Activated CD8-positive, alpha-beta T cell treated with anti-CD3 and anti-CD28 coated beads, Interleukin-2, amount 10 ng/mL, durations not matched to agents 7 days and 5 days (primary cell): ENCODE measurements at regions not wholly inside any gene's neighbourhood (a gene's known extent, or its start where the extent isn't known, plus 50 kb on each side); places are given as distances from the start of the nearest gene placed in this dataset.

Source experiments
- ATAC-seq: fragments of 150-1000 bp; cut with Tn5 transposase; one replicate; pipeline ENCODE4 v1.10.0; 2021; ENCODE audit warnings: moderate library complexity
- CTCF ChIA-PET: fragments of 350-600 bp; sonication (Branson Sonifier 250); formaldehyde crosslinking; loops from one replicate; lab custom pipeline; 2021; ENCODE audit warnings: antibody characterized with exemption; lab: Charles Lee
- POLR2A ChIA-PET: fragments of 350-600 bp; sonication (Branson Sonifier 250); formaldehyde crosslinking; loops from one replicate; lab custom pipeline; 2021; ENCODE audit warnings: antibody characterized with exemption; lab: Charles Lee
- DNase-seq: peaks from one replicate; pipeline ENCODE4 v3.0.0-alpha.2; 2020
- H3K27ac Mint-ChIP-seq: one replicate; pipeline ENCODE4 v1.8.0; 2021; ENCODE audit warnings: mild to moderate bottlenecking, mixed read lengths
- H3K27me3 Mint-ChIP-seq: one replicate; pipeline ENCODE4 v1.8.0; 2021; ENCODE audit warnings: low read depth, mixed read lengths
- H3K36me3 Mint-ChIP-seq: one replicate; pipeline ENCODE4 v1.8.0; 2021; ENCODE audit warnings: low read depth, mixed read lengths
- H3K4me1 Mint-ChIP-seq: one replicate; pipeline ENCODE4 v1.8.0; 2021; ENCODE audit warnings: low read depth, mixed read lengths
- H3K4me3 Mint-ChIP-seq: one replicate; pipeline ENCODE4 v1.8.0; 2021; ENCODE audit warnings: mild to moderate bottlenecking, mixed read lengths
- H3K9me3 Mint-ChIP-seq: one replicate; pipeline ENCODE4 v1.8.0; 2022; ENCODE audit warnings: mixed read lengths; ENCODE audit not compliant: insufficient read depth

- Mint-ChIP-seq H3K27ac (no peak overlapping the region), H3K4me1 (peaks cover 11% of the 10 kb centered on the region), H3K36me3 (no peaks in the 10 kb centered on the region), H3K27me3 (peaks cover 9% of the 10 kb centered on the region), H3K9me3 (no peaks in the 10 kb centered on the region), H3K4me3 (no peak overlapping the region)
- ChIA-PET POLR2A (interaction anchor here (0.6 kb wide), 1 partner anchor 44 kb away, joined by 4 read pairs; no protein-coding TSS in a partner anchor), CTCF (interaction anchor here (0.6 to 2.8 kb wide), 24 partner anchors 9 to 354 kb away, joined by 3 to 35 read pairs (median 6); partner anchors contain the start of genes CYCS and OSBPL3)
- ATAC-seq (peak; percentile 76), DNase-seq (peak; percentile 71)
Observed at GRCh38 chr7:25069900-25070443, 55.1 kb downstream of the CYCS start.

DNA sequence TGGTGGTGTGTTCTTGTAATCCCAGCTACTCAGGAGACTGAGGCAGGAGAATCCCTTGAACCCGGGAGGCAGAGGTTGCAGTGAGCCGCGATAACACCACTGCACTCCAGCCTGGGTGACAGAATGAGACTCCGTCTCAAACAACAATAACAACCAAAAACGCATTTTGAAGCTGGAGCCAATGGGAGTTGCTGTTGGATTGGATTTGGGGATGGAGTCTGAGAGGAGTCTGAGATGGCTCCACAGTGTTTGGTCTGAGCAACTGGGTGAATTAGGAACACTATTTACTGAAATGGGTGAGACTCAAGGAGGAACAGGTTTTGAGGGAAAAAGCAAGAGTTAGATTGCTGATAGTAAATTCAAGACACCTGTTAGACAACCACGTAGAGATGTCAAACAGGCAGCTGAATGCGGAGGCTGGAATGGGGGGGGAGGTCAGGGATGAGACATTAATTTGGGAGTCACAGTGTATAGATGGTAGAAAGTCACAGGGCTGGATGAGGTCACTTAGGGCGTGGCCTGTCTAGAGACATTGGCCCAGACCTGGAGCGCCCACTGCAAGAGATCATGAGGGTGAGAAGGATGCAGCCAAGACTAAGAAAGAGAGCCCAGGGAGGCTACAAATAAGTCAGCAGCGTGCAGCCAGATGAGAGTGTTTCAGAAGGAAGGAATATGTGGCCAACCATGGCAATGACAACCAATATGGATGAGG lies 56.4 kb downstream of the CYCS start:
- ChIA-PET CTCF (interaction anchor here (0.9 to 4.7 kb wide), 8 partner anchors 25 to 256 kb away, joined by 3 to 27 read pairs (median 6); partner anchors contain the start of gene OSBPL3), POLR2A (interaction anchor here (0.6 kb wide), 1 partner anchor 151 kb away, joined by 3 read pairs; no protein-coding TSS in a partner anchor)
- no peak overlapping the region for H3K4me3 Mint-ChIP-seq
- H3K36me3 Mint-ChIP-seq: no peaks in the 10 kb centered on the region
- DNase-seq: no peak
- no peak overlapping the region for H3K27ac Mint-ChIP-seq
- H3K27me3 Mint-ChIP-seq: peaks cover 7% of the 10 kb centered on the region
- ATAC-seq: no peak
- H3K4me1 Mint-ChIP-seq: peaks cover 11% of the 10 kb centered on the region
- no peaks in the 10 kb centered on the region for H3K9me3 Mint-ChIP-seq

DNA sequence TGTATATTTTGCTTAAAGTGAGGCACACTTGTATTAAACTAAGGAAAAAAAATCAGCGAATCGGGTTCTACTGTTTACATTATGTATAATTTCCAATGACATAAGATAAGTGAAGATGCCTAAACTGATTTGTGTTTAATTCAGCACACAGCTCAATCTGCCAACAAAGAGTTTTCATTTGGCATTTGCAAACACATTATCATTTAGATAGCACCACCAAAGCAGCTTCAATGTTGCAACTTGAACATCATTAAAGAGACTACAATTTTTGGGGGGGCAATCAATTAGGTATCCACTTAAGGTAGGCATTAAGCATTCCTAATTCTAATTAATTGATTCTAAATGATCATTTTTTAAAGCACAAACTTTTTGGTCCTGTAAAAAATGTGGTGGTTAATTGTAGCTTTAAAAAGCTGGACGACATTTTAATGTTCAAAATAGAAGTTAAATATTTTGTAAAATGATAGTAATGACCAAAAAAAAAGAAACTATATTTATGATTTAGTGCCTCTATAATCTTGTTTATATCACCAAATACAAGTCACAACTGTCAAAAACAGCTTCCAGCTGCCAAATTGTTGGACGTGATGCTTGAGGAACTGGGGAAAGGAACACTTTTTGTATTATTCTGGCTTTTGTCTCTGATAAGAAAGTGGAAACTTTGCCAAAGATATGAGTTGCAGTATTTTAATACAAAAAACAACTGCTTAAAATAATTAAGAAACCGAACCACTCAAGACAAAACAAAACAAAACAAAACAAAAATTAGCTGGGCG lies 57.1 kb downstream of the CYCS start:
- Mint-ChIP-seq H3K9me3 (no peaks in the 10 kb centered on the region), H3K27ac (no peak overlapping the region), H3K27me3 (peaks cover 7% of the 10 kb centered on the region), H3K4me3 (no peak overlapping the region), H3K36me3 (no peaks in the 10 kb centered on the region), H3K4me1 (peaks cover 9% of the 10 kb centered on the region)
- ChIA-PET POLR2A (no interaction called here), CTCF (interaction anchor here (0.9 to 4.7 kb wide), 8 partner anchors 26 to 255 kb away, joined by 3 to 27 read pairs (median 6); partner anchors contain the start of gene OSBPL3)
- DNase-seq: no peak
- no peak for ATAC-seq

- Mint-ChIP-seq H3K27ac (no peak overlapping the region), H3K27me3 (peaks cover 9% of the 10 kb centered on the region), H3K4me3 (no peak overlapping the region), H3K4me1 (peaks cover 8% of the 10 kb centered on the region), H3K9me3 (no peaks in the 10 kb centered on the region), H3K36me3 (no peaks in the 10 kb centered on the region)
- DNase-seq (no peak), ATAC-seq (no peak)
- ChIA-PET CTCF (interaction anchor here (3.0 to 4.7 kb wide), 2 partner anchors 245 to 253 kb away, joined by 18 to 27 read pairs; no protein-coding TSS in a partner anchor), POLR2A (no interaction called here)
Observed at GRCh38 chr7:25066253-25066652, 58.8 kb downstream of the CYCS start.

- H3K36me3 Mint-ChIP-seq: no peaks in the 10 kb centered on the region
- no peak overlapping the region for H3K27ac Mint-ChIP-seq
- H3K27me3 Mint-ChIP-seq: peaks cover 7% of the 10 kb centered on the region
- POLR2A ChIA-PET: no interaction called here
- ATAC-seq (no peak), DNase-seq (no peak)
- no peak overlapping the region for H3K4me3 Mint-ChIP-seq
- CTCF ChIA-PET: interaction anchor here (1.0 to 1.9 kb wide), 6 partner anchors 31 to 250 kb away, joined by 3 to 7 read pairs (median 4); no protein-coding TSS in a partner anchor
- H3K4me1 Mint-ChIP-seq: no peaks in the 10 kb centered on the region
- no peaks in the 10 kb centered on the region for H3K9me3 Mint-ChIP-seq
Observed at GRCh38 chr7:25062380-25062779, 62.7 kb downstream of the CYCS start.

DNA sequence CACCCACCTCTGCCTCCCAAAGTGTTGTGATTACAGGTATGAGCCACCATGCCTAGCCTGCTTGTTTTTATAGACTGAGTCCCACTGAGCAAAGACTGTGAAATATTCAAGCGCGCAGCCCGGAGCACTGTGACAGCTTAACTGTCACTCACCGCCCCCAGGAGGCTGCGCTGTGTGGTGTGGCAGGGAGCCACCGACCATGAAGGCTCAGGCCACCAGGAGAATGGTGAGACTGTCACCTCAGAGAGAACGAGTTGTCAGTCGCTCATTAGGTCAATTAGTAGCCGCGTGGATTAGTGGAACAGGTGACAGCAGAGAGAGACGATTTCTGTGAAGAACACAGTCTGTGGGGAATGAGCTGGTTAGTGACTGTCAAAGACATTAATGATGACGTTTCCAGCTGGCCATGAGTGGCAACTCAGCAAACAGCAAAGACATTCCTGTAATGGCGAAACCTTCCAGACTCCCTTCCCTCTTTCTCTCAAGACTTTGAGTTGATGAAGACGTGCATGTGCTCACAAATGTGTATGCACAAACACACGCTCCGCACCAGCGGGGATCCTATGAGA lies 64.5 kb downstream of the CYCS start:
- no peak for DNase-seq
- no peaks in the 10 kb centered on the region for H3K9me3 Mint-ChIP-seq
- no peak overlapping the region for H3K4me3 Mint-ChIP-seq
- H3K4me1 Mint-ChIP-seq: no peaks in the 10 kb centered on the region
- ChIA-PET CTCF (interaction anchor here (0.8 to 2.5 kb wide), 4 partner anchors 9 to 249 kb away, joined by 3 to 9 read pairs (median 4); no protein-coding TSS in a partner anchor), POLR2A (no interaction called here)
- peaks cover 8% of the 10 kb centered on the region for H3K27me3 Mint-ChIP-seq
- no peaks in the 10 kb centered on the region for H3K36me3 Mint-ChIP-seq
- no peak for ATAC-seq
- H3K27ac Mint-ChIP-seq: no peak overlapping the region

DNA sequence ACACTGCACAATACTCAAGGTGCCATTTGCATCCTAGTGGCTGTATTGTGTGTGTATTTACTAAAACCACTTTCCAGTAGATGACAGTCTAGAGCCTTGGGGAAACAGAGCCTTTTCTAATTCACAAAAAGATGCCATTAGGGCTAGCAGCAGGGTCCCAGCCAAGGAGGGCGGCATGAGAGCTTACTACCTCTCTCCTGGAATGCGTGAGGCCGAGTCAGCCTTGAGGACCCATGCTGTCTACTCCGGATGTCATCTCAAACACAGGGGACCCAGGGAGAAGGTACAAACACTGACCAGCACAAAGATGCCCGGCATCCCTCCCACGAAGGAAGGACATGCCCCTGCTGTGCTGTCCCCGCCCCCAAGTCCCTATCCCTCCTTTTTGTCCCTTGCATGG lies 65.5 kb downstream of the CYCS start:
- ChIA-PET CTCF (interaction anchor here (1.2 to 2.5 kb wide), 2 partner anchors 239 to 248 kb away, joined by 3 to 9 read pairs; no protein-coding TSS in a partner anchor), POLR2A (no interaction called here)
- no peak for DNase-seq
- Mint-ChIP-seq H3K27me3 (peaks cover 17% of the 10 kb centered on the region), H3K4me3 (no peak overlapping the region), H3K9me3 (no peaks in the 10 kb centered on the region), H3K27ac (no peak overlapping the region), H3K4me1 (no peaks in the 10 kb centered on the region), H3K36me3 (no peaks in the 10 kb centered on the region)
- ATAC-seq: no peak

GRCh38 chr7:25056368-25056767 lies 68.7 kb downstream of the CYCS start:
- Mint-ChIP-seq H3K27me3 (peaks cover 22% of the 10 kb centered on the region), H3K27ac (no peak overlapping the region), H3K36me3 (no peaks in the 10 kb centered on the region), H3K9me3 (no peaks in the 10 kb centered on the region), H3K4me3 (no peak overlapping the region), H3K4me1 (no peaks in the 10 kb centered on the region)
- ChIA-PET POLR2A (no interaction called here), CTCF (no interaction called here)
- ATAC-seq: no peak
- no peak for DNase-seq

GRCh38 chr7:25055520-25056220 lies 69.4 kb downstream of the CYCS start:
- ATAC-seq: no peak
- ChIA-PET POLR2A (no interaction called here), CTCF (no interaction called here)
- Mint-ChIP-seq H3K27me3 (peaks cover 24% of the 10 kb centered on the region), H3K9me3 (no peaks in the 10 kb centered on the region), H3K4me1 (no peaks in the 10 kb centered on the region), H3K4me3 (no peak overlapping the region), H3K36me3 (no peaks in the 10 kb centered on the region), H3K27ac (no peak overlapping the region)
- no peak for DNase-seq

DNA sequence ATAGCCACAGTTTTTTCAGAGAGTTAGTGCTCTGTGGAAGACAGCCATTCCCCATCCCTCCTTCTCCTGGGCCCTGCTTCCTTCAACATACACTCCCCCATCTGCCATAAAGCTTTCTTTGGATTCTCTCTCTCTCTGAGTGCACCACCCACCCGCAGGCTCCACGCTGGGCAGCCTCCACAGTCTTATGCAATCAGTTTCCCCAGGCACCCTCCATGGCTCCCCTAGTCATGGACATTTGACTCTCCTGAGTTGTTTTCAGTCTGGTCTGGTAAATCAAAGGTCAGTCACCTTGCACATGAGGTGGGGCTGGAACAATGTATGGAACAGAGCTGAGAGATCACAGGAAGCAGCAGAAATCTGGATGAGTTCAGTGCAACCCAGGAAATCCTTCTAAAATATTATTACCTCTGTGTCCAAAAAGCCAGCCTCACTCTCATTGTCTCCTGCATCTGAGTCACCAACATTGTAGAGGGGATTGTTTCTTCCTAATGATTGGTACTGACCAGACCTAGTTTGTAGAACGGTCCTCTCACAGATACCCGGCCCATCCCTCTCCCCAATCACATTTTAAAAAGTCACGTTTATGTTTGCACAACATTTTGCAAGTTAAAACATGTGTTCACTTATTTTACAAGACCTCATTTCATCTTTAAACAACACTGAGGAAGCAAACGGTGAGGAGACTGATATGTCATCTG lies 70.1 kb downstream of the CYCS start:
- Mint-ChIP-seq H3K9me3 (no peaks in the 10 kb centered on the region), H3K36me3 (no peaks in the 10 kb centered on the region), H3K27ac (no peak overlapping the region), H3K27me3 (peaks cover 24% of the 10 kb centered on the region), H3K4me1 (no peaks in the 10 kb centered on the region), H3K4me3 (no peak overlapping the region)
- ChIA-PET POLR2A (no interaction called here), CTCF (no interaction called here)
- DNase-seq: no peak
- ATAC-seq: no peak
